ENCODE measurements at regions not wholly inside any gene's neighbourhood (a gene's known extent, or its start where the extent isn't known, plus 50 kb on each side); places are given as distances from the start of the nearest gene placed in this dataset.

GRCh38 chr7:54961391-54961790 is 57.4 kb upstream of the EGFR start:
- Histone ChIP-seq H3K27me3 (replicated peaks) (no peaks in the 10 kb centered on the region), H3K27ac (no peak overlapping the region), H3K36me3 (replicated peaks) (no peaks in the 10 kb centered on the region), H3K4me3 (ENCODE audit: low read depth, low read length) (no peak overlapping the region)
- in situ Hi-C loops (cut with HindIII; ENCODE audit: low pct_ligation_motif_present, low sequenced_read_pairs), result no loop called here
- TF ChIP-seq CTCF (IDR thresholded peaks at IDR 0.05; ENCODE audit: low read depth, low read length, missing control alignments), result no peak
- no peak for DNase-seq

- H3K36me3 ChIP-seq (replicated peaks), result no peaks in the 10 kb centered on the region
- no peaks in the 10 kb centered on the region for H3K27me3 ChIP-seq (replicated peaks)
- no peak overlapping the region for H3K4me3 ChIP-seq (ENCODE audit: low read depth, low read length)
- TF ChIP-seq CTCF (IDR thresholded peaks at IDR 0.05; ENCODE audit: low read depth, low read length, missing control alignments), result no peak
- in situ Hi-C loops (cut with HindIII; ENCODE audit: low pct_ligation_motif_present, low sequenced_read_pairs), result no loop called here
- no peak for DNase-seq
- H3K27ac ChIP-seq, result no peak overlapping the region
These were observed 55.7 kb upstream of the EGFR start for GRCh38 chr7:54963155-54963554.

GRCh38 chr7:54964136-54964535 is 54.7 kb upstream of the EGFR start:
- Histone ChIP-seq H3K27ac (no peak overlapping the region), H3K4me3 (ENCODE audit: low read depth, low read length) (no peak overlapping the region), H3K27me3 (replicated peaks) (no peaks in the 10 kb centered on the region), H3K36me3 (replicated peaks) (no peaks in the 10 kb centered on the region)
- DNase-seq, result no peak
- in situ Hi-C loops (cut with HindIII; ENCODE audit: low pct_ligation_motif_present, low sequenced_read_pairs), result no loop called here
- TF ChIP-seq CTCF (IDR thresholded peaks at IDR 0.05; ENCODE audit: low read depth, low read length, missing control alignments), result no peak

- Histone ChIP-seq H3K27ac (no peak overlapping the region), H3K36me3 (replicated peaks) (no peaks in the 10 kb centered on the region), H3K27me3 (replicated peaks) (no peaks in the 10 kb centered on the region), H3K4me3 (ENCODE audit: low read depth, low read length) (no peak overlapping the region)
- no peak for DNase-seq
- no peak for TF ChIP-seq CTCF (IDR thresholded peaks at IDR 0.05; ENCODE audit: low read depth, low read length, missing control alignments)
- in situ Hi-C loops (cut with HindIII; ENCODE audit: low pct_ligation_motif_present, low sequenced_read_pairs), result no loop called here
These were observed 51.4 kb upstream of the EGFR start for GRCh38 chr7:54967377-54967776.

GRCh38 chr7:54968018-54968417 is 50.8 kb upstream of the EGFR start:
- in situ Hi-C loops (cut with HindIII; ENCODE audit: low pct_ligation_motif_present, low sequenced_read_pairs), result no loop called here
- DNase-seq, result no peak
- Histone ChIP-seq H3K36me3 (replicated peaks) (no peaks in the 10 kb centered on the region), H3K27me3 (replicated peaks) (no peaks in the 10 kb centered on the region), H3K27ac (no peak overlapping the region), H3K4me3 (ENCODE audit: low read depth, low read length) (no peak overlapping the region)
- no peak for TF ChIP-seq CTCF (IDR thresholded peaks at IDR 0.05; ENCODE audit: low read depth, low read length, missing control alignments)

Data from brain microvascular endothelial cell (primary cell).